Neuron (in vitro differentiated cells): ENCODE measurements at regions not wholly inside any gene's neighbourhood (a gene's known extent, or its start where the extent isn't known, plus 50 kb on each side); places are given as distances from the start of the nearest gene placed in this dataset.
"Not testable (repeated sequence)": the region's sequence is repeated elsewhere in the genome, so short reads cannot be mapped to it uniquely, and the experiment has no call there.

Source experiments
- H2AFZ ChIP-seq: one replicate; pipeline ENCODE4 v1.6.1; 2013; ENCODE audit warnings: low read depth, mild to moderate bottlenecking, inconsistent platforms, low read length, moderate library complexity
- H3K27me3 ChIP-seq: one replicate; pipeline ENCODE4 v1.6.1; 2013; ENCODE audit warnings: low read length; ENCODE audit not compliant: insufficient read depth
- H3K36me3 ChIP-seq: one replicate; pipeline ENCODE4 v1.6.1; 2013; ENCODE audit warnings: low read length; ENCODE audit not compliant: insufficient read depth
- H3K4me1 ChIP-seq: one replicate; pipeline ENCODE4 v1.6.1; 2013; ENCODE audit warnings: low read length; ENCODE audit not compliant: insufficient read depth
- H3K4me3 ChIP-seq: 2 replicates; pipeline ENCODE4 v1.5.1; 2013; ENCODE audit warnings: mild to moderate bottlenecking, low read length, moderate library complexity
- H3K9me3 ChIP-seq: one replicate; pipeline ENCODE4 v1.6.1; 2013; ENCODE audit warnings: low read length

DNA sequence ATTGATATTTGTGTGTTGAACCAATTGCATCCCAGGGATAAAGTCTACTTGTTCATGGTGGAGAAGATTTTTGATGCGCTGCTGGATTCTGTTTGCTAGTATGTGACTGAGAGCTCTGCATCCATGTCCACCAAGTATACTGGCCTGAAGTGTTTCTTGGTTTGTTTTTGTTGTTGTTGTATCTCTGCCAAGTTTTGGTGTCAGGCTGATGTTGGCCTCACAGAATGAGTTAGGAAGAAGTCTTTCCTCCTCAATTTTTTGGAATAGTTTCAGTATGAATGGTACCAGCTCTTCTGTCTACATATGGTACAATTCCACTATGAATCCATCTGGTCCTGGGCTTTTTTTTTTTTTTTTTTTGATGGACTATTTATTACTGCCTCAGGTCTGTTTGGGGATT, 50.9 kb upstream of the OSTN start:
- Histone ChIP-seq H3K4me1 (no peaks in the 10 kb centered on the region), H2AFZ (no peak overlapping the region)

GRCh38 chr3:191143224-191143623, 55.8 kb upstream of the OSTN start:
- no peak overlapping the region for H2AFZ ChIP-seq
- H3K27me3 ChIP-seq = no peaks in the 10 kb centered on the region
- H3K9me3 ChIP-seq = no peaks in the 10 kb centered on the region
- no peaks in the 10 kb centered on the region for H3K4me1 ChIP-seq
- H3K36me3 ChIP-seq = no peaks in the 10 kb centered on the region
- H3K4me3 ChIP-seq = no peak overlapping the region

More for the DNA sequence above, 50.9 kb upstream of the OSTN start:
- Histone ChIP-seq H3K4me3 (no peak overlapping the region), H3K27me3 (no peaks in the 10 kb centered on the region), H3K36me3 (no peaks in the 10 kb centered on the region), H3K9me3 (no peaks in the 10 kb centered on the region)

- Histone ChIP-seq H3K9me3 (no peaks in the 10 kb centered on the region), H3K4me3 (no peak overlapping the region), H3K36me3 (no peaks in the 10 kb centered on the region), H3K27me3 (no peaks in the 10 kb centered on the region), H2AFZ (no peak overlapping the region), H3K4me1 (no peaks in the 10 kb centered on the region)
Measured at GRCh38 chr3:191141728-191142127, 57.3 kb upstream of the OSTN start.

DNA sequence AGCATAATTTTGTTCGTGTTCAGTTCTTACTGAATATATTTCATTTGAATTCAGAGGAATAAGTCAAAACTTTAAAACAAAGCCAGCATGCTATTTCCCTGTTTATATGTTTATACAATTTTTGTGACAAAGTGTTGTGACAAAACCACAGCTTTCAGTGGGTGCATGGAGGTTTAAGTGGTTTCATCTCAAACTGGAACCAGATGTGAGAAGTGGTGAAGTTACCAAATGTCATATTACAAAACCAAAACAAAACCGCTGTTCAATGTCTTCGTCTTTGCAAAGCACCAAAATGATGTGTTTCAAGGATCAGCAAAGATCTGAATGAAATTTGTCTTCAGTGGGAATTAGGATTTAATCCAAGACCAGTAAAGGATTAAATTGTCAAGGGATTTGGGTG, 59.3 kb upstream of the OSTN start:
- Histone ChIP-seq H3K36me3 (no peaks in the 10 kb centered on the region), H3K4me1 (no peaks in the 10 kb centered on the region), H3K4me3 (no peak overlapping the region), H3K9me3 (no peaks in the 10 kb centered on the region), H3K27me3 (no peaks in the 10 kb centered on the region), H2AFZ (no peak overlapping the region)

GRCh38 chr3:191138937-191139336, 60.1 kb upstream of the OSTN start:
- H3K36me3 ChIP-seq = no peaks in the 10 kb centered on the region
- no peaks in the 10 kb centered on the region for H3K4me1 ChIP-seq
- H3K27me3 ChIP-seq = no peaks in the 10 kb centered on the region
- H2AFZ ChIP-seq = no peak overlapping the region
- no peaks in the 10 kb centered on the region for H3K9me3 ChIP-seq
- H3K4me3 ChIP-seq = no peak overlapping the region

GRCh38 chr3:191137708-191138107, 61.3 kb upstream of the OSTN start:
- Histone ChIP-seq H3K9me3 (no peaks in the 10 kb centered on the region), H3K4me3 (no peak overlapping the region), H2AFZ (no peak overlapping the region), H3K36me3 (no peaks in the 10 kb centered on the region), H3K4me1 (no peaks in the 10 kb centered on the region), H3K27me3 (no peaks in the 10 kb centered on the region)

DNA sequence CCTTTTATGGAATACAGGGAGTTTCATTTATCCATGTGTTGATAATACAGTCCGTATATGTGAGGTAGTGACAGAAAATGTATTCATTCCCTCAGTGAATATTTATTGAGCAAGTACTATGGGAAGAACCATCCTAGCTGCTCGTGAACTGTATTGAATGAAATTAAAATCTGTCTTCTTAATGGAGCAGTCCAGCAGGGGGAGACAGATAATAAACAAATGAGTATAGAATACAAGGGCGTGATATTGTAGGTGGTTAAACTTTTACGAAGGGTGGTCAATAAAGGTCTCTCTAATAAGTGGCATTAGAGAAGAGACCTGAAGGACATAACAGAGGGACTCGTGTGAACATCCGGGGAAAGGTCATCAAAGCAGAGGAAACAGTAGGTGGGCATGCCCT, 62.7 kb upstream of the OSTN start:
- no peaks in the 10 kb centered on the region for H3K36me3 ChIP-seq
- H3K4me1 ChIP-seq = no peaks in the 10 kb centered on the region
- H2AFZ ChIP-seq = no peak overlapping the region
- H3K27me3 ChIP-seq = no peaks in the 10 kb centered on the region
- H3K4me3 ChIP-seq = no peak overlapping the region
- H3K9me3 ChIP-seq = no peaks in the 10 kb centered on the region

GRCh38 chr3:191135175-191135574, 63.9 kb upstream of the OSTN start:
- H3K27me3 ChIP-seq = no peaks in the 10 kb centered on the region
- no peak overlapping the region for H2AFZ ChIP-seq
- no peaks in the 10 kb centered on the region for H3K36me3 ChIP-seq
- H3K4me3 ChIP-seq = no peak overlapping the region
- no peaks in the 10 kb centered on the region for H3K9me3 ChIP-seq
- no peaks in the 10 kb centered on the region for H3K4me1 ChIP-seq

GRCh38 chr3:191133359-191133758, 65.7 kb upstream of the OSTN start:
- Histone ChIP-seq H3K36me3 (no peaks in the 10 kb centered on the region), H3K27me3 (no peaks in the 10 kb centered on the region), H2AFZ (no peak overlapping the region), H3K9me3 (no peaks in the 10 kb centered on the region), H3K4me1 (no peaks in the 10 kb centered on the region), H3K4me3 (no peak overlapping the region)

DNA sequence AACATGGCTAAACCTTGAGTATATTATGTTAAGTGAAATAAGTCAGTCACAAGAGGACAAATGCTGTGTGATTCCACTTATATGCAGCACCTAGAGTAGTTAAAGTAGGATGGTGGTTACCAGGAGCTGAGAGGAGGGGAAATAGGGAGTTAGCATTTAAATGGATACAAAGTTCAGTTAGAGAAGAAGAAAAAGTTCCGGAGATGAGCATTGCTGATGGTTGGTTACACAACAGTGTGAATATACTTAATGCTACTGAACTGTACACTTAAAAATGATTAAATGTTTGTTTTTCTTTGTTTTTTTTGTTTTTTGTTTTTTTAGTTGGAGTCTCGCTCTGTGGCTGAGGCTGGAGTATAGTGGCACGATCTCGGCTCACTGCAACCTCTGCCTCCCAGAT, 67.7 kb upstream of the OSTN start:
- Histone ChIP-seq H2AFZ (no peak overlapping the region), H3K9me3 (no peaks in the 10 kb centered on the region), H3K27me3 (no peaks in the 10 kb centered on the region), H3K4me1 (no peaks in the 10 kb centered on the region), H3K36me3 (no peaks in the 10 kb centered on the region), H3K4me3 (no peak overlapping the region)

DNA sequence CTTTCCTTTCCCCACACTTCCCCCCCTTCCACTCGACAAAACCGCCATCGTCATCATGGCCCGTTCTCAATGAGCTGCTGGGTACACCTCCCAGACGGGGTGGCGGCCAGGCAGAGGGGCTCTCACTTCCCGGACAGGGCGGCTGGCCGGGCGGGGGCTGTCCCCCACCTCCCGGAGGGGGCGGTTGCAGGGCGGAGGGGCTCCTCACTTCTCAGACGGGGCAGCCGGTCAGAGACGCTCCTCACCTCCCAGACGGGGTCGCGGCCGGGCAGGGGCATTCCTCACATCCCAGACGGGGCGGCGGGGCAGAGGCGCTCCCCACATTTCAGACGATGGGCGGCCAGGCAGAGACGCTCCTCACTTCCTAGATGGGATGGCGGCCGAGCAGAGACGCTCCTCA, 74.2 kb upstream of the OSTN start:
- not testable (repeated sequence) for H3K36me3 ChIP-seq, H3K9me3 ChIP-seq, H3K4me1 ChIP-seq, H3K4me3 ChIP-seq, H2AFZ ChIP-seq, H3K27me3 ChIP-seq

- Histone ChIP-seq H3K36me3 (no peaks in the 10 kb centered on the region), H3K4me1 (no peaks in the 10 kb centered on the region), H3K4me3 (no peak overlapping the region), H2AFZ (no peak overlapping the region), H3K27me3 (no peaks in the 10 kb centered on the region), H3K9me3 (no peaks in the 10 kb centered on the region)
Measured at GRCh38 chr3:191123946-191124345, 75.1 kb upstream of the OSTN start.

DNA sequence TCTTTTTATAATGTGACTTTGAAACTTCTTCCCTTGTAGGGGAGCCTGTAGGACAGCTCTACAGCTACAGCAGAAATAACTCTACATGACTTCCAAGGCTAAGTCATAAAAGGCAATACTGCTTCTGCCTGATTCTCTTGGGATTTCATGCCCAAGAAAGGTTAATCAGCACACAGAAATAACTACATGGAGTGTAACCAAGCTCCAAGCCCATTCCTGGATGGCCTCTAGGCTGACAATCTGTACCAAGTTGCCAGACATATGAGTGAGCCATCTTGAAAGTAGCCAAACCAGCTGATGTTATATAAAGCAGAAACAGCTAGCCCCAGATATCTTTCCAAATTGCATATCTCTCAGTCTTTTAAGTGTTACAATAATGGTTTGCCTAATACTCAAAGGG, 75.8 kb upstream of the OSTN start:
- Histone ChIP-seq H3K4me1 (no peaks in the 10 kb centered on the region), H2AFZ (no peak overlapping the region), H3K36me3 (no peaks in the 10 kb centered on the region), H3K4me3 (no peak overlapping the region), H3K27me3 (no peaks in the 10 kb centered on the region), H3K9me3 (no peaks in the 10 kb centered on the region)

GRCh38 chr3:191120447-191121298, 78.4 kb upstream of the OSTN start:
- Histone ChIP-seq H3K9me3 (no peaks in the 10 kb centered on the region), H3K4me1 (no peaks in the 10 kb centered on the region), H2AFZ (no peak overlapping the region), H3K27me3 (no peaks in the 10 kb centered on the region), H3K4me3 (no peak overlapping the region), H3K36me3 (no peaks in the 10 kb centered on the region)
